ENCODE measurements at regions not wholly inside any gene's neighbourhood (a gene's known extent, or its start where the extent isn't known, plus 50 kb on each side); places are given as distances from the start of the nearest gene placed in this dataset.

GRCh38 chr7:134374791-134375190 lies 58.1 kb upstream of the SLC35B4 start:
- dilution Hi-C loops (cut with MboI; ENCODE audit: extremely low pct_ligation_motif_present, low sequenced_read_pairs) (no loop called here), intact Hi-C loops (cut with micrococcal nuclease) (no loop called here)
- H3K27me3 ChIP-seq (ENCODE audit: control insufficient read depth in 2 of 2, insufficient read depth in 2 of 2, low read length in 2 of 2) = peaks cover 0 to 3% of the 10 kb centered on the region in 2 experiments
- H3K36me3 ChIP-seq (ENCODE audit: control insufficient read depth in 2 of 2, extremely low read depth in 1 of 2, insufficient read depth in 2 of 2, low read length in 2 of 2) = no peaks in the 10 kb centered on the region
- no TSS peak for BruUV-seq (replicated peaks)
- H2AFZ ChIP-seq (ENCODE audit: low read depth, low read length) = no peak overlapping the region
- no peak overlapping the region for H3K27ac ChIP-seq (ENCODE audit: insufficient read depth, low read depth, low read length)
- no peaks in the 10 kb centered on the region for H4K20me1 ChIP-seq (replicated peaks; ENCODE audit: control insufficient read depth, extremely low read depth, insufficient read depth, low read length)
- H3K4me2 ChIP-seq (ENCODE audit: insufficient read depth, low read length) = no peak overlapping the region
- H3K9me1 ChIP-seq (replicated peaks; ENCODE audit: control insufficient read depth, extremely low read depth, insufficient read depth, low read length) = no peaks in the 10 kb centered on the region
- TF ChIP-seq CTCF (IDR thresholded peaks at IDR 0.05; ENCODE audit: extremely low read depth in 1 of 2, insufficient read depth in 1 of 2, low read depth in 1 of 2, low read length in 2 of 2) = no peak
- TF ChIP-seq GATA2 (IDR thresholded peaks at IDR 0.05; ENCODE audit: insufficient read depth, insufficient read length, low read depth, low read length) = no peak
- TF ChIP-seq JUN (IDR thresholded peaks at IDR 0.05; ENCODE audit: borderline replicate concordance, insufficient read depth, insufficient read length, low read depth) = no peak
- no peak for TF ChIP-seq EZH2 (IDR thresholded peaks at IDR 0.05; ENCODE audit: borderline replicate concordance, low read depth, low read length, severe bottlenecking)
- no peak for TF ChIP-seq MAX (IDR thresholded peaks at IDR 0.05; ENCODE audit: insufficient read depth, insufficient read length)
- no peak for TF ChIP-seq POLR2AphosphoS5 (IDR thresholded peaks at IDR 0.05; ENCODE audit: insufficient read depth, low read depth, low read length)
- no peak for TF ChIP-seq FOS (IDR thresholded peaks at IDR 0.05; ENCODE audit: borderline replicate concordance, insufficient read depth, low read length)
- TF ChIP-seq POLR2A (IDR thresholded peaks at IDR 0.05; ENCODE audit: low read depth, low read length) = no peak
- TF ChIP-seq MYC (IDR thresholded peaks at IDR 0.05; ENCODE audit: low read depth, low read length) = no peak
- H3K4me3 ChIP-seq (replicated peaks in 1 of 3; ENCODE audit: insufficient read depth in 1 of 3, low read depth in 1 of 3, low read length in 3 of 3) = no peak overlapping the region
- CTCF ChIA-PET = interaction anchor here (0.9 to 1.7 kb wide), 2 partner anchors 9 to 17 kb away, joined by 3 to 4 read pairs; no protein-coding TSS in a partner anchor
- no peaks in the 10 kb centered on the region for H3K79me2 ChIP-seq (ENCODE audit: control insufficient read depth, insufficient read depth, low read length)
- H3K9ac ChIP-seq (replicated peaks; ENCODE audit: extremely low read depth, insufficient read depth, low read length) = no peak overlapping the region
- DNase-seq (ENCODE audit: low read depth, low spot score) (no peak), FAIRE-seq (no peak)
- POLR2A ChIA-PET = no interaction called here
- H3K4me1 ChIP-seq (ENCODE audit: control insufficient read depth, extremely low read depth, insufficient read depth, low read length) = no peaks in the 10 kb centered on the region
- no peaks in the 10 kb centered on the region for H3K9me3 ChIP-seq (replicated peaks; ENCODE audit: control insufficient read depth, insufficient read depth, low read length)
